Cardiac fibroblast (primary cell): ENCODE measurements at regions not wholly inside any gene's neighbourhood (a gene's known extent, or its start where the extent isn't known, plus 50 kb on each side); places are given as distances from the start of the nearest gene placed in this dataset.

ENCODE experiments used
- DNase-seq, 2 donors: peaks; one replicate each; pipeline versions ENCODE4 v3.0.0 to v3.0.0-alpha.2; 2010; ENCODE audit warnings: low read depth in 2 of 2
- H3K4me3 ChIP-seq, 2 donors: replicated peaks in 1 of 2; 1 replicate in 1 of 2; 2 replicates in 1 of 2; pipeline ENCODE4 v1.5.1; 2011; ENCODE audit warnings: low read depth in 2 of 2, low read length in 2 of 2, mild to moderate bottlenecking in 2 of 2, moderate library complexity in 1 of 2
- CTCF ChIP-seq: IDR thresholded peaks from one replicate; pipeline ENCODE4 v1.5.1; 2011; ENCODE audit warnings: low read depth, mild to moderate bottlenecking, low read length, inconsistent platforms

- no peak overlapping the region for H3K4me3 ChIP-seq
- peak; percentile 60 to 72 for DNase-seq
- peak; percentile 68 for TF ChIP-seq CTCF
These were observed 100.7 kb upstream of the STK39 start for GRCh38 chr2:168348076-168348475.

- H3K4me3 ChIP-seq = no peak overlapping the region
- peak; percentile 14 for TF ChIP-seq CTCF
- peak; percentile 18 to 25 for DNase-seq
These were observed 103.0 kb upstream of the STK39 start for GRCh38 chr2:168350380-168350779.

GRCh38 chr2:168353251-168353650 is 102.8 kb upstream of the CERS6 start:
- no peak for DNase-seq
- no peak for TF ChIP-seq CTCF
- no peak overlapping the region for H3K4me3 ChIP-seq

GRCh38 chr2:168354499-168354898 is 101.6 kb upstream of the CERS6 start:
- H3K4me3 ChIP-seq = no peak overlapping the region
- no peak for TF ChIP-seq CTCF

GRCh38 chr2:168355121-168355520 is 101.0 kb upstream of the CERS6 start:
- H3K4me3 ChIP-seq = no peak overlapping the region
- TF ChIP-seq CTCF = no peak
- no peak for DNase-seq

More at GRCh38 chr2:168354499-168354898, 101.6 kb upstream of the CERS6 start:
- no peak for DNase-seq

GRCh38 chr2:168355779-168356476 is 100.1 kb upstream of the CERS6 start:
- no peak overlapping the region for H3K4me3 ChIP-seq
- TF ChIP-seq CTCF = no peak
- no peak for DNase-seq

- no peak for TF ChIP-seq CTCF
- no peak for DNase-seq
These were observed 99.6 kb upstream of the CERS6 start for GRCh38 chr2:168356477-168356835.

More at GRCh38 chr2:168356477-168356835, 99.6 kb upstream of the CERS6 start:
- H3K4me3 ChIP-seq = no peak overlapping the region
